Large intestine (tissue), 3 donors: ENCODE measurements at regions not wholly inside any gene's neighbourhood (a gene's known extent, or its start where the extent isn't known, plus 50 kb on each side); places are given as distances from the start of the nearest gene placed in this dataset.

Source experiments
- DNase-seq, 2 donors: peaks; one replicate each; pipeline versions ENCODE4 v3.0.0 to v3.0.0-alpha.2; 2013
- H3K27ac ChIP-seq: one replicate; pipeline ENCODE4 v1.5.1; 2013; ENCODE audit warnings: low read length
- H3K27me3 ChIP-seq: 2 replicates; pipeline ENCODE4 v1.6.1; 2013; ENCODE audit warnings: low read length; ENCODE audit not compliant: control insufficient read depth, insufficient read depth
- H3K36me3 ChIP-seq: 2 replicates; pipeline ENCODE4 v1.6.1; 2013; ENCODE audit warnings: low read length; ENCODE audit not compliant: control insufficient read depth, insufficient read depth
- H3K4me1 ChIP-seq: one replicate; pipeline ENCODE4 v1.6.1; 2013; ENCODE audit warnings: low read length; ENCODE audit not compliant: control insufficient read depth, insufficient read depth
- H3K4me3 ChIP-seq: one replicate; pipeline ENCODE4 v1.5.1; 2013; ENCODE audit warnings: low read length
- H3K9me3 ChIP-seq: one replicate; pipeline ENCODE4 v1.6.1; 2013; ENCODE audit warnings: mild to moderate bottlenecking, low read depth, low read length, moderate library complexity; ENCODE audit not compliant: control insufficient read depth
- WGBS: methylation state at CpG from one replicate; pipeline ENCODE4 v1.1.5; 2013; ENCODE audit warnings: low lambda C conversion rate; ENCODE audit not compliant: insufficient coverage; 5-methylcytosine and 5-hydroxymethylcytosine counted together

DNA sequence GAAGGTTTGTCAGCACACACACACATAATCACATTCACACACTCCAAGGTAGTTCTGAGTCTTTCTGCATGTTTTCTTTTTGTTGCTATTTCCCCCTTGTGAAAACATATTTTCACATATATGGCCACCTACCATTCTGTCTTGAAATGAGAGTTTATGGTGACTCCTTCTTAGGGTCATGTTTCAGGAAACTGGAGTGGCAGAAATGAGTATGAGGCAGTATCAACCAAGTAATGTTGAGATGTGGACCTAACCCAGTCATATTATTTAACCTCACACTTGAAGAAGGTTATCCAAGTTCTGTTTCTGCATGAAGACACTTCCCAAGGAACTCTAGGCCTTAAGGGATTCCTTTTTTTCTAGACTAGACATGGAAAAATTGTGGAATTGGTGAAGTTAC is 481.4 kb downstream of the ETS1 start:
- DNase-seq, result no peak
- no peaks in the 10 kb centered on the region for H3K4me1 ChIP-seq
- H3K4me3 ChIP-seq, result no peak overlapping the region
- no peaks in the 10 kb centered on the region for H3K36me3 ChIP-seq
- no peaks in the 10 kb centered on the region for H3K9me3 ChIP-seq
- no peak overlapping the region for H3K27ac ChIP-seq
- no peaks in the 10 kb centered on the region for H3K27me3 ChIP-seq

DNA sequence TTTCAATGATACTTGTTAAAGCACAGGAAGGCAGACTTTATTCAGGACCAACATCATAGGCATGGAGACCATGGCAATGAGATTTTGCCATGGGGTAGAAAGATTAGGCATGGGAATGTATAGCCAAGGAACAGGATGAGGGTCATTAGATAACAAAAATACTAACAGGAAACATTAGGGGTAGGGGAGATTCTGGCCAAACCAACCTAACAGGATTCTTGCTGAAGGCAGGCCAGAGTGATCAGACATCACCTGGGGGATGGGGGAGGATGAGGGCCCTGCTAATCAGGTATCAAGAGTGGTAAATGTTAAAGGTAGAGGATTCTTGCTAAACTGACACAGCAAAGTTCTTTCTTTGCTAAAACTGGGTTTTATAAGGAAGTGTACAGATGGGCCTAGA is 481.8 kb downstream of the ETS1 start:
- H3K4me1 ChIP-seq, result no peaks in the 10 kb centered on the region
- no peaks in the 10 kb centered on the region for H3K27me3 ChIP-seq
- no peaks in the 10 kb centered on the region for H3K9me3 ChIP-seq
- no peaks in the 10 kb centered on the region for H3K36me3 ChIP-seq
- H3K27ac ChIP-seq, result no peak overlapping the region
- H3K4me3 ChIP-seq, result no peak overlapping the region
- no peak for DNase-seq

DNA sequence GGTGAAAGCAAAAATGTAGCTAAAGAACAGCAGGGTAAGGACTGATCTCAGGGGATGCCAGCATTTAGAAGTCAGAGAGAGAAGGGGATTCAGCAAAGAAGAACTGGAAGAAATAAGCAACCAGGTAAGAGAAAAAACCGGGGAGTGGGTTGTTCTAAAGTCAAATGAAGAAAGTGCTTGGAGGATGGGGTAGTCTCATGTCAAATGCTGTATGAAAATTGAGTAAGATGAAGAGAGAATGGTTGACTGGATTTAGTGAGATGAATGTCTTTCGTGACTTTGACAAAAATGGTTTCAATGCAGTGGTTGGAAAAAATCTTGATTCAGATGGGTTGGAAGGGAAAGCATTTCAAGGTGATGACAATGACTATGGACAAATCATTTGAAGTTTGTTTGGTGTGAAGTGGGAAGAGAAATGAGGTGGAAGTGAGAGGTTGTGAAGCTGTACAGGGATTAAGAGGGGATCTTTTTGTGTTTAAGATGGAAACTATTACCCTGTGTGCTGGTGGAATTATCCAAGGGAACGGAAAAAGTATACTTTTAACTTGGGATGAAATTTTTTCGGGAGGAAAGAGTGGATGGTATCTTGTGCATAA is 484.0 kb downstream of the ETS1 start:
- Histone ChIP-seq H3K4me1 (no peaks in the 10 kb centered on the region), H3K4me3 (no peak overlapping the region), H3K9me3 (no peaks in the 10 kb centered on the region), H3K27me3 (no peaks in the 10 kb centered on the region), H3K27ac (no peak overlapping the region), H3K36me3 (no peaks in the 10 kb centered on the region)
- WGBS, result 96% methylated on average over 4 of the region's 4 CpGs
- DNase-seq, result no peak

DNA sequence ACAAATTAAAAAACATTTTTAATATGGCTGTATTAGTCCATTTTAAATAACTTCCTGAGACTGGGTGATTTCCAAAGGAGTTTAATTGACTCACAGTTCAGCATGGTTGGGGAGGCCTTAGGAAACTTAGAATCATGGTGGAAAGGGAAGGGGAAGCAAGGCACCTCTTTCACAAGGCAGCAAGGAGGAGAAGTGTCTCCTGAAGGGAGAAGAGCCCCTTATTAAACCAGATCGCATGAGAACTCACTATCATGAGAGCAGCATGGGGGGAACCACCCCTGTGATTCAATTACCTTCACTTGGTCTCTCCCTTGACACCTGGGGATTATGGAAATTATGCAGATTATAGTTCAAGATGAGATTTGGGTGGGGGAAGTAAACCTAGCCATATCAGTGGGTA is 488.6 kb downstream of the ETS1 start:
- no peaks in the 10 kb centered on the region for H3K4me1 ChIP-seq
- H3K27ac ChIP-seq, result no peak overlapping the region
- no peaks in the 10 kb centered on the region for H3K36me3 ChIP-seq
- no peaks in the 10 kb centered on the region for H3K27me3 ChIP-seq
- H3K9me3 ChIP-seq, result no peaks in the 10 kb centered on the region
- no peak overlapping the region for H3K4me3 ChIP-seq
- WGBS, result no CpG with 5 or more reads among the region's 1 CpG
- DNase-seq, result no peak

DNA sequence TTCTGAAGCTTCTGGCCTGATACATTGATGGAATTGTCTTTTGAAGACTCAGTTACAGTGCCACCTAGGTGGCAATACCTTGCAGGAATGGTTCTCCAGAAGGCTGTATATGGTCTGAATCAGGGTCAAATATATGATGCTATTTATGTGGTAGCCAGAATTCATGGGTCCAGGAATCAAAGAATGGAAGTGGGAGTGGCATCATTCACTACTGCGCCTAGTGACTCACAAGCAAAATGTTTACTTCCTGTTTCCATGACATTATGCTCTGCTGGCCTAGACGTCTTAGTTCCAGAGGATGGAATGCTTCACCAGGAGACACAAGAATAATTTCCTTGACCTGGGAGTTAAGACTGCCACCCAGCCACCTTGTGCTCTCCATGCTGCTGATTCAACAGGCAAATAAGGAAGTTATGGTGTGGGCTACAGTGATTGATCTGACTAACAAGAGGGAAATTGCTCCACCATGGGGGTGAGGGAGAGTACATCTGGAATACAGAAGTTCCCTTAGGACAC is 491.8 kb downstream of the ETS1 start:
- no peak for DNase-seq
- H3K27me3 ChIP-seq, result no peaks in the 10 kb centered on the region
- WGBS, result no CpG with 5 or more reads among the region's 2 CpGs
- H3K27ac ChIP-seq, result no peak overlapping the region
- no peaks in the 10 kb centered on the region for H3K4me1 ChIP-seq
- no peaks in the 10 kb centered on the region for H3K9me3 ChIP-seq
- no peak overlapping the region for H3K4me3 ChIP-seq
- H3K36me3 ChIP-seq, result no peaks in the 10 kb centered on the region

DNA sequence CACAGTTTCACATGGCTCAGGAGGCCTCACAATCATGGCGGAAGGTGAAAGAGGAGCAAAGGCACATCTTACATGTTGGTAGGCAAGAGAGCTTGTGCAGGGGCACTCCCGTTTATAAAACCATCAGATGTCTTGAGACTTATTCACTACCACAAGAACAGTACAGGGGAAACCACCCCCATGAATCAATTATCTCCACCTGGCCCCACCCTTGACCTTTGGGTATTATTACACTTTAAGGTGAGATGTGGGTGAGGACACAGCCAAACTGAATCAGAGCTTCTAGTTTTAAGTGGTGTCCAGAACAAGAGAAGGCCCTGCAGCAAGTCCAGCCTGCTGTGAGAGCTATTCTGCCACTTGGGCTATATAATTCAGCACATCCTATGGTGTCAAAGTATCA is 493.7 kb downstream of the ETS1 start:
- no peak overlapping the region for H3K4me3 ChIP-seq
- peaks cover 3% of the 10 kb centered on the region for H3K9me3 ChIP-seq
- H3K27me3 ChIP-seq, result no peaks in the 10 kb centered on the region
- H3K27ac ChIP-seq, result no peak overlapping the region
- DNase-seq, result no peak
- no CpG with 5 or more reads among the region's 2 CpGs for WGBS
- no peaks in the 10 kb centered on the region for H3K36me3 ChIP-seq
- no peaks in the 10 kb centered on the region for H3K4me1 ChIP-seq

DNA sequence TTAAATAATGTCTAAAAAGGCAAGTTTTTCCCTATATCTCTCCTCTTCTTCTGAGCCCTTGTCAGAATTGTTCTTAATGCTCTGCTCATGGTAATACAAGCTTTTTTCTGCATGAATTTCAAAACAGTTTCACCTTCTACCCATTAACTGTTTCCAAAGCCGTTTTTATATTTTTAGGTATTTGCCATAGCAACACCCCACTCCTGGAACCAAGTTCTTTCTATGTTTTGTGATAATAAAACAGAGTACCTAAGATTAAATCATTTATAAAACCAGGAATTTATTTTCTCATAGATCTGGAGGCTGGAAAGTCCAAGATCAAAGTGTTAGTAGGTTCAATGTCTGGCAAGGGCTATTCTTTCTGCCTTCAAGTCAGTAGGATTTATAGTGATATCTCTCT is 497.4 kb downstream of the ETS1 start:
- H3K36me3 ChIP-seq, result no peaks in the 10 kb centered on the region
- H3K9me3 ChIP-seq, result peaks cover 3% of the 10 kb centered on the region
- H3K4me3 ChIP-seq, result no peak overlapping the region
- no peaks in the 10 kb centered on the region for H3K4me1 ChIP-seq
- H3K27me3 ChIP-seq, result no peaks in the 10 kb centered on the region
- no peak for DNase-seq
- no peak overlapping the region for H3K27ac ChIP-seq
- 100% methylated on average over 1 of the region's 1 CpG for WGBS

DNA sequence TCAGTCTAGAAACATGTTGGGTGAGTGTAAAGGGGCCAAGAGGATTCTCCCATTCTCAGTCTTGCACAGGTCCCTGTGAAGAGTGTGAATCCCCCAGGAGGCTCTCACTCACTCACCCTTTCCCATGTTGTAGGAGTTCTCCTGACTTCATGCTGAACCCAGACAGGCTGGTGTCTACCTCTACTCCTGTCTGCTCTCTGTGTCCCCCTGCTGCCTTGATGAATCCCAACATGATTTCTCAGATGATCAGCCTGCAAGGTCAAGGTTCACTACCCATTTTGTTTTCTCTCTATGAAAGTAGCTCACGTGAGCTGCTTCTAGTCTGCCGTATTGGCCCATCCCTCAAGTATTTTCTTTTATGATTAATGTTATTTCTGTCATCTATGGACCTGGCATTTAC is 500.6 kb downstream of the ETS1 start:
- no peaks in the 10 kb centered on the region for H3K36me3 ChIP-seq
- no peak overlapping the region for H3K27ac ChIP-seq
- no peaks in the 10 kb centered on the region for H3K27me3 ChIP-seq
- peaks cover 3% of the 10 kb centered on the region for H3K9me3 ChIP-seq
- H3K4me3 ChIP-seq, result no peak overlapping the region
- 92% methylated on average over 2 of the region's 2 CpGs for WGBS
- no peak for DNase-seq
- no peaks in the 10 kb centered on the region for H3K4me1 ChIP-seq

DNA sequence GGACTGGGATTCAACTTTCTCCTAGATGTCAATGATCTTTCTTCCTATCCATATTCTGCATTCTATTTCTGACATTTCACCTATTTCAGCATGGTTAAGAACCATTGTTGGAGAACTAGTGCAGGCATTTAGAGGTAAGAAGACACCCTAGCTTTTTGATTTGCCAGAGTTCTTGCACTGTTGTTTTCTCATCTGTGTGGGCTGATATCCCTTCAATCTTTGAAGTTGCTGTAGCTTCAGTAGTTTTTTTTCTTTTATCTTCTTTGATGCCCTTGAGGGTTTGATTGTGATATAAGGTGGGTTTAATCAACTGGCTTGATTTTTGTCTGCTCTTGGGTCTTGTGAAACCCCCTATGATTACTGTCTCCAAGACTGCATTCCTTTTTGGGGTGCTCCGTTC is 502.1 kb downstream of the ETS1 start:
- WGBS, result no CpG with 5 or more reads among the region's 1 CpG
- Histone ChIP-seq H3K9me3 (peaks cover 2% of the 10 kb centered on the region), H3K4me1 (no peaks in the 10 kb centered on the region), H3K36me3 (no peaks in the 10 kb centered on the region), H3K27me3 (no peaks in the 10 kb centered on the region), H3K4me3 (no peak overlapping the region), H3K27ac (no peak overlapping the region)
- DNase-seq, result no peak

DNA sequence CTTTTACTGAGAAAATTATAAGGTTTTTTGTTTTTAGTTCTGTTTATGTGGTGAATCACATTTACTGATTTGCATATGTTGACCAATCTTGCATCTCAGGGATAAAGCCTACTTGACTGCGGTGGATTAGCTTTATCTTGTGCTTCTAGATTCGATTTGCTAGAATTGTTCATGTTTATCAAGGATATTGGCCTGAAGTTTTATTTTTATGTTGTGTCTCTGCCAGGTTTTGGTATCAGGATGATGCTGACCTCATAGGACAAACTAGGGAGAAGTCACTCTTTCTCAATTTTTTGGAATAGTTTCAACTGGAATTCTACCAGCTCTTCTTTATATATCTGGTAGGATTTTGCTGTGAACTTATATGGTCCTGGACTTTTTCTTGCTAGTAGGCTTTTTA is 504.8 kb downstream of the ETS1 start:
- 100% methylated on average over 1 of the region's 2 CpGs for WGBS
- no peaks in the 10 kb centered on the region for H3K36me3 ChIP-seq
- no peak overlapping the region for H3K27ac ChIP-seq
- DNase-seq, result no peak
- H3K4me1 ChIP-seq, result no peaks in the 10 kb centered on the region
- H3K9me3 ChIP-seq, result no peaks in the 10 kb centered on the region
- no peaks in the 10 kb centered on the region for H3K27me3 ChIP-seq
- H3K4me3 ChIP-seq, result no peak overlapping the region

DNA sequence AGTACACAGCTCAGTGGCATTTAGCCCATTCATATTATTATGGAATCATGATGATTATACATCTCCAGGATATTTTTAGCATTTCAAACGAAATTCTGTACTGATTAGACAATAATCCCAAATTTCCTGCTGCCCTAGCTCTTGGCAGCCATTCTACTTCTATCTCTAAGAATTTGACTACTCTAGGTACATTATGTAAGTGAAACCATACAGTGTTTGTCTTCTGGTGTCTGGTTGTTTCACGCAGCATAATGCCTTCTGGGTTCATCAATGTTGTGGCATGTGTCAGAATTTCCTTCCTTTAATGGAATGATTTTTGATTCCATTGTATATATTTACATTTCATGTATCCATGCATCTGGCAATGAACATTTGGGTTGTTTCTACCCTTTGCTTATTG is 517.7 kb downstream of the ETS1 start:
- Histone ChIP-seq H3K36me3 (no peaks in the 10 kb centered on the region), H3K27ac (no peak overlapping the region), H3K4me3 (no peak overlapping the region), H3K4me1 (no peaks in the 10 kb centered on the region), H3K27me3 (no peaks in the 10 kb centered on the region), H3K9me3 (no peaks in the 10 kb centered on the region)
- no peak for DNase-seq
- no CpG with 5 or more reads among the region's 2 CpGs for WGBS
